Lower lobe of right lung (tissue), 2 donors: ENCODE measurements at regions not wholly inside any gene's neighbourhood (a gene's known extent, or its start where the extent isn't known, plus 50 kb on each side); places are given as distances from the start of the nearest gene placed in this dataset.

ENCODE experiments used
- ATAC-seq, 2 donors: fragments of 200-7000 bp; cut with Tn5 transposase; one replicate each; pipeline ENCODE4 v1.9.1; 2020 to 2022; ENCODE audit warnings: mild to moderate bottlenecking in 2 of 2, moderate library complexity in 2 of 2
- DNase-seq: peaks from one replicate; pipeline ENCODE4 v3.0.0-alpha.2; 2020
- H3K27ac ChIP-seq: fragments of 200-600 bp; one replicate; pipeline ENCODE4 v1.8.0; 2022
- H3K27me3 ChIP-seq: fragments of 200-600 bp; one replicate; pipeline ENCODE4 v1.8.0; 2022; ENCODE audit warnings: low read depth
- H3K36me3 ChIP-seq: fragments of 200-600 bp; one replicate; pipeline ENCODE4 v1.8.0; 2022; ENCODE audit warnings: mild to moderate bottlenecking
- H3K4me1 ChIP-seq: fragments of 200-600 bp; one replicate; pipeline ENCODE4 v1.8.0; 2022
- H3K4me3 ChIP-seq: fragments of 200-600 bp; one replicate; pipeline ENCODE4 v1.8.0; 2022; ENCODE audit warnings: mild to moderate bottlenecking
- H3K9me3 ChIP-seq: fragments of 200-600 bp; one replicate; pipeline ENCODE4 v1.8.0; 2022
- CTCF ChIP-seq: fragments of 200-600 bp; IDR thresholded peaks from one replicate; pipeline ENCODE4 v1.8.0; 2022; ENCODE audit warnings: antibody characterized with exemption, mild to moderate bottlenecking
- intact Hi-C: fragments of 100-400 bp; cut with DNase I; formaldehyde crosslinking; loops from one replicate; pipeline ENCODE4 v1.11.0; 2022
- donor health status: DM: no; HTN: yes; CAD: no; lungs with severe emphysema.

- no peaks in the 10 kb centered on the region for H3K36me3 ChIP-seq
- no peaks in the 10 kb centered on the region for H3K4me1 ChIP-seq
- intact Hi-C loops: no loop called here
- TF ChIP-seq CTCF: no peak
- no peak overlapping the region for H3K27ac ChIP-seq
- ATAC-seq: no peak
- H3K4me3 ChIP-seq: no peak overlapping the region
- H3K9me3 ChIP-seq: no peaks in the 10 kb centered on the region
- DNase-seq: no peak
- no peaks in the 10 kb centered on the region for H3K27me3 ChIP-seq
Observed at GRCh38 chr16:76768948-76769347, 422.0 kb upstream of the MON1B start.

- DNase-seq (no peak), ATAC-seq (no peak)
- intact Hi-C loops: no loop called here
- Histone ChIP-seq H3K36me3 (no peaks in the 10 kb centered on the region), H3K27ac (no peak overlapping the region), H3K9me3 (no peaks in the 10 kb centered on the region), H3K27me3 (no peaks in the 10 kb centered on the region), H3K4me1 (no peaks in the 10 kb centered on the region), H3K4me3 (no peak overlapping the region)
- no peak for TF ChIP-seq CTCF
Observed at GRCh38 chr16:76771216-76771615, 419.8 kb upstream of the MON1B start.

- Histone ChIP-seq H3K27me3 (no peaks in the 10 kb centered on the region), H3K4me3 (no peak overlapping the region), H3K9me3 (no peaks in the 10 kb centered on the region), H3K4me1 (no peaks in the 10 kb centered on the region), H3K36me3 (no peaks in the 10 kb centered on the region), H3K27ac (no peak overlapping the region)
- no peak for TF ChIP-seq CTCF
- intact Hi-C loops: no loop called here
- no peak for ATAC-seq
- DNase-seq: no peak
Observed at GRCh38 chr16:76777721-76778465, 413.1 kb upstream of the MON1B start.

- intact Hi-C loops: no loop called here
- no peak for TF ChIP-seq CTCF
- Histone ChIP-seq H3K27me3 (no peaks in the 10 kb centered on the region), H3K4me1 (no peaks in the 10 kb centered on the region), H3K4me3 (no peak overlapping the region), H3K9me3 (no peaks in the 10 kb centered on the region), H3K27ac (no peak overlapping the region), H3K36me3 (no peaks in the 10 kb centered on the region)
- peak in 1 of 2 donors; percentile 50 for ATAC-seq
- no peak for DNase-seq
Observed at GRCh38 chr16:76780556-76780955, 410.4 kb upstream of the MON1B start.

GRCh38 chr16:76784530-76784929 is 406.5 kb upstream of the MON1B start:
- Histone ChIP-seq H3K4me1 (no peaks in the 10 kb centered on the region), H3K4me3 (no peak overlapping the region), H3K27ac (no peak overlapping the region), H3K27me3 (no peaks in the 10 kb centered on the region), H3K9me3 (no peaks in the 10 kb centered on the region), H3K36me3 (no peaks in the 10 kb centered on the region)
- ATAC-seq: no peak
- no peak for DNase-seq
- intact Hi-C loops: no loop called here
- TF ChIP-seq CTCF: no peak
